Stimulated activated CD4-positive, alpha-beta T cell treated with anti-CD3 and anti-CD28 coated beads, Interleukin-1b, Interleukin-23, amount 100 ng/mL, for 4 hours (primary cell): ENCODE measurements at regions not wholly inside any gene's neighbourhood (a gene's known extent, or its start where the extent isn't known, plus 50 kb on each side); places are given as distances from the start of the nearest gene placed in this dataset.

Experiments
- DNase-seq, 2 donors: peaks; one replicate each; pipeline ENCODE4 v3.0.0-alpha.2; 2020; ENCODE audit warnings: low read depth in 2 of 2

DNA sequence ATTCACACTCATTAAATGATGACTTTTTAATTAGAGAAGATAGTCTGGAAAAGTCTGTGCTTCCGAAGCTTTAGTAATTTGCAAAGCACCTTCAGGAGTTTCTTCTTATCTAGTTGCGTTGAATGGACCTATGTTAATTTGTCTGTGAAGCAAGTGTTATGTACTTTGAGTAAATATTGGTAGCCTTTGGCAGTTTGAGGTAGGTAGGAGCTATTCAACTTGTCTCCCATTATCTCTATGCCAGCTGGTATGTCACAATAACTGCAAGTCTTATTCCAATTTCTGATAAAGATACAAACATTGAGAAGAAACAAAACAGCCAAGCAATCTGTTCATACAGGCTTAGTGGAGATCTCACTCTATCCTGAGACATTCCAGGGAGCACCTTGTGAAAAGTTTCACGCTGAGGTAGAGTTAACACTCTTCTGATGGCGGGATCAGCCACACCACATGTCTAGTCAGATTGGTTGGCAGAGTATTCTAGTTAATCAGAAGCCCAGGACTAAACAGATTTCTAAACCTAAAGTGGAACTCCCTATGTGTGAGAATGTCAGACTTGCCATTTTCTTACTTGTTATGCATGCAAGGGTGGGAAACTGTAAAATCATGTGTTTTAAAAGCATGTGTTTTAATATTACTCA, 219.8 kb upstream of the MANEA start:
- DNase-seq: no peak

DNA sequence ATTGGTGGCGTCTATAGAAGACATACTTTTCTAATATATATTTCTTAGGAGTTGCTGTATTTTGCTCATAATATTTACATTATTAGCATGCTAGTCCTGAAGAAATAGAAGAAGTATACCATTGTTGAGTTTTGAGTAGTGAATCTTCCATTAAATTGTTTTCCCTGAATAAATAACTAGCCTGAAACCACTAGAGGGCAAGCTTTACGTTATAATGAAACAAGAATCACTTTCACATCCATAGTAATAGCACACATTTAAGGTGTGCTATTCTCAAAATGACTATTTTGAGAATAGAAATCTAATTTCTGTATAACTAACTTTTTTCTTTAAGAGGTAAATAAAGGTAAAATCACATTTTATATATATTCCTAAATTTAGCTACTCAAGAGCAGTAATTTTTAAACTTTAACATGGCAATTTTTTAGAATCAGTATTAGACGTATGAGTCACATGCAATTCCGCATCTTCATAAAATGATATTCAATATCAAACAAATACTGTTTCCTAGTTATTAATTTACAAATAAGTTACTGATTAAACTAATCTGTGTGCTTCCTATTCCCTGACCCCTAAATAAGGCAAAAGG, 213.2 kb upstream of the MANEA start:
- no peak for DNase-seq

DNA sequence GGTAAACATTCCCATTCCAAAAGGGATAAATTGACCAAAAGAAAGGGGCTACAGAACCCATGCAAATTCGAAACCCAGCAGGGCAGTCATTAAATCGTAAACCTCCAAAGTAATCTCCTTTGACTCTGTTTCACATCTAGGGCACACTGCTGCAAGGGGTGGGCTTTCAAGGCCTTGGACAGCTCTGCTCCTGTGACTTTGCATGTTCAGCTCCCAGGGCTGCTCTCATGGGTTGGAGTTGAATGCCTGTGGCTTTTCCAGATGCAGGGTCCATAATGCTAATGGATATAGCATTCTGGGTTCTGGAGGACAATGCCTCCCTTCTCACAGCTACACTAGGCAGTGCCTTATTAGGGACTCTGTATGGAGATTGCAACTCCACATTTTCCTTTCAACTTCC, 211.9 kb upstream of the MANEA start:
- no peak for DNase-seq

DNA sequence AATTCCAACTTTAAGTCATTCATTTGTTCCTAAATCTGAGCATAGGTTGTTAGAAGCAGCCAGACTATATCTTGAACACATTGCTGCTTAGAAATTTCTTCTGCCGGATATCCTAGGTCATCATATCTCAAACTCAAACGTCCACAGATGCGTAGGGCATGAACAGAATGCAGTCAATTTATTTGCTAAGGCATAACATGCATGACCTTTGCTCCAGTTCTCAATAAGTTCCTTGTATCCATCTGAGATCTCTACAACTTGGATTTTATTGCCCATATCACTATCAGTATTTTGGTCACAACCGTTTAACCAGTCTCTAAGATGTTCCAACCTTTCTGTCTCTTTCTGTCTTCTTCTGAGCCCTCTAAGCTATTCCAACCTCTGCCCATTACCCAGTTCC, 210.9 kb upstream of the MANEA start:
- no peak for DNase-seq

DNA sequence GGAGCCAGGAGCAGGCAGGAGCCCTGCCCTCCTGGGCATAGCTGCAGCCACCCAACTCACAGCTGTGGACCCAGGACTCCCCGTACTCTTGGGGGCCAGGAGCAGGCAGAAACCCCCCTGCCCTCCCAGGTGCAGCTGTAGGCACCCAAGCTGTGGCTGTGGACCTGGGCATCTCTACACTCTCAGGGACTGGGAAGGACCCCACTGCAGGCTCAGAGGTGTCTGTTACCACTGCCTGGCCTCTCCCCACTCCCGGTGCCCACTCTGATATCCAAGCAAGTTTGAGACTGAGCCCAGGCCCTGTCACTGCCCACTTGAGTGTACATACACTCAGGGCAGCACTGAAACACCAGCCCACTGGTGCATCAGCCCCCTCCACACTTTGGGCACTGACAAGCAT, 193.5 kb upstream of the MANEA start:
- no peak for DNase-seq

- DNase-seq: no peak
Observed at GRCh38 chr6:95384988-95385387, 192.3 kb upstream of the MANEA start.

GRCh38 chr6:95387845-95388244, 189.5 kb upstream of the MANEA start:
- DNase-seq: no peak

GRCh38 chr6:95404777-95405176, 172.6 kb upstream of the MANEA start:
- no peak for DNase-seq

- no peak for DNase-seq
Observed at GRCh38 chr6:95408111-95408510, 169.2 kb upstream of the MANEA start.

GRCh38 chr6:95410168-95410567, 167.2 kb upstream of the MANEA start:
- no peak for DNase-seq

GRCh38 chr6:95413789-95414188, 163.5 kb upstream of the MANEA start:
- DNase-seq: no peak

- no peak for DNase-seq
Observed at GRCh38 chr6:95417856-95418255, 159.5 kb upstream of the MANEA start.

- DNase-seq: no peak
Observed at GRCh38 chr6:95420792-95421191, 156.5 kb upstream of the MANEA start.

DNA sequence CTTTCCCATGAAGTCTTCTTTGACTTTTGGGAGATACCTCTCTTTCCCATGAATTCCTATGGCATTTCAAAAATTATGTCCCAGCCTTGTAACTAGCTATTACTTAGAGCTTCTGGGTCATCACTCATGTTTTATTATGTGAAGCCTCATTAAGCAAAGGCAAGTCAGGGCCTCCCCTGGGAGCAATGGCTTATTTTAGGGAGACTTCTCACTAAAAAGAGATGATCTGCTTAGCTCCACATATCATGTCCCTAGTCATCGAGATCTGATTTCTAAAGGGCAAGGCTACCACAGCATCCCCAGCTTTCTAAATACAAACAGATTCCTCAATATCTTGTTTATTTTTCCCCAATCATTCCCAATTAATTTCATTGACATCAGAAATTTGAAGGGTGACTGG, 154.0 kb upstream of the MANEA start:
- no peak for DNase-seq

GRCh38 chr6:95431637-95432228, 145.6 kb upstream of the MANEA start:
- DNase-seq: peak in 1 of 2 donors; percentile 1

DNA sequence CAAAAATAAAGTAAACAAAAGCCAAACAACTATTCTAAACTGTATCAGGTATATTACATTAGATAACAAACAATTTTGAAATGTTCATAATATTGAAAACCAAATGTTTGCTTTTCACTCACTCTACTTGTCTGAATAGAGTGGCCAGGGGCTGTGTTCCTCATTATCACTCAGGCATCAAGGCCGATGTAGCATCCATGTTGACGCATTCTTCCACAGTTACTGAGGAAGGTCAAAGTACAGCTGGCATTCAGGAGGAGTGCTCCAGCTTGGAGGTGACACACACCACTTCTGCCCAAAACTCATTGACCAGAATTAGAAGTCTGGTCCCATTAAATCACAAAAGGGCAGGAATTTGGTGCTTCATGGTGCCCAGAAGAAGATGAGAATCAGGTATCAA, 137.6 kb upstream of the MANEA start:
- DNase-seq: no peak

DNA sequence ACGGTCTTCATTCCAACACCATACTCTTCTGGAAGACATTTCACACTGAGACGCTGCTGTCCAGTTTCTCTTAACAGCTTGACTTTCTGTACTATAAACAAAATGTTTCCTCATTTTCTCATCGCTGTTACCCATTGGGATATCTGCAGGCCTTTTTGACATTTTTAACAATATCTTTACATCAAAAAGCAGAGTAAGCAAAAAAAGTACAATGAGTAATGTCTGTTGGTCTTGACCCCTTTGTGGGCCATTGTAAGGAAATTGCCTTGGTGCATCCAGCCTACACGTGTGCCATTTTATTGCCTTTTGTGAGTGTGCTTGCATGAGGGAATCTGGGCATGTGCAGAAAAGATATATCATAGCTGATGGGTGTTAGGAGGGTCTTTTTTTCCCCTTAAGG, 129.1 kb upstream of the MANEA start:
- DNase-seq: no peak

DNA sequence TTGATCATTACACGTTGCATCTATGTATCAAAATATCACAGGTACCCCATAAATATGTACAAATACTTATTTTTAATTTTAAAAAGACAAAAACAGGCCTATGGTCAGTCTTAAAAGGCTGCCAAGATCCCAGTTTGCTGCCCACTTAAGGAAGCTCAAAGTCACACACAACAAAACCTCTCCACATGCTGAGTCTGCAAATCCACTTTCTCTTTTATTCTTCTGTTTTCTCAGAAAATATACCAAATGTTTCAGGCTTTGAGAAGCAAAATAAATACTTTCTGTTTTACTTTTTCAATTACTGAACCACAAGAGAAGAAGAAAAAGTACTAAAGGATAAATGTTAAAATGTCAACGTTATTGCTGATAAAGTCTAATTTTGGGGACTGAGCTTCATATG, 107.8 kb upstream of the MANEA start:
- DNase-seq: no peak

DNA sequence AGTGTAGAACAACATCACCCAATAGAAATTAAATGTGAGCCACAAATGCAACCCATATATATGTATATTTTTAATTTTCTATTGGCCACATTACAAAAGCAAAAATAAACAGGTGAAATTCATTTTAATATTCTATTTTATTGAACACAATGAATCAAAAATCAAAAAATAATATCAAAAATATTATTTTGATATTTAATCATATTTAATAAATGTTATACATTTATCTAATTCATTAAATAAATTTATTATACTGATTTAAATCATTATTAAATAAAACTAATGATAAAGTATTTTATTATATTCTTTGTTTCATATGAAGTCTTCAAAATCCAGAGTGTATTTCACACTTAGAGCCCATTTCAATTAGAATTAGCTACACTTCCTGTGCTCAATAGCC, 98.4 kb upstream of the MANEA start:
- no peak for DNase-seq

- no peak for DNase-seq
Observed at GRCh38 chr6:95487817-95488216, 89.5 kb upstream of the MANEA start.

- DNase-seq: no peak
Observed at GRCh38 chr6:95489185-95489863, 88.0 kb upstream of the MANEA start.

- no peak for DNase-seq
Observed at GRCh38 chr6:95496769-95497426, 80.4 kb upstream of the MANEA start.
